Upper lobe of left lung (tissue), 6 donors: ENCODE measurements at regions not wholly inside any gene's neighbourhood (a gene's known extent, or its start where the extent isn't known, plus 50 kb on each side); places are given as distances from the start of the nearest gene placed in this dataset.

Experiments
- ATAC-seq, 2 donors: fragments of 200-7000 bp; cut with Tn5 transposase; one replicate each; pipeline ENCODE4 v1.9.1; 2022; ENCODE audit warnings: mild to moderate bottlenecking in 2 of 2, moderate library complexity in 2 of 2; ENCODE audit not compliant: low FRiP score in 2 of 2
- DNase-seq, 2 donors: peaks; one replicate each; pipeline ENCODE4 v3.0.0-alpha.2; 2019 to 2020
- H3K27ac ChIP-seq, 4 donors: fragments of 200-600 bp; sonication (generic); one replicate each; pipeline ENCODE4 v1.5.1; 2016 to 2019
- H3K27me3 ChIP-seq, 4 donors: fragments of 200-600 bp; sonication (generic); one replicate each; pipeline ENCODE4 v1.5.1; 2017 to 2019
- H3K36me3 ChIP-seq, 4 donors: fragments of 200-600 bp; sonication (generic); one replicate each; pipeline ENCODE4 v1.5.1; 2016 to 2019
- H3K4me1 ChIP-seq, 4 donors: fragments of 200-600 bp; sonication (generic); one replicate each; pipeline ENCODE4 v1.5.1; 2018 to 2019
- H3K4me3 ChIP-seq, 4 donors: fragments of 200-600 bp; sonication (generic); one replicate each; pipeline ENCODE4 v1.5.1; 2017 to 2019; ENCODE audit warnings: mild to moderate bottlenecking in 2 of 4, moderate library complexity in 1 of 4
- H3K9me3 ChIP-seq, 4 donors: fragments of 200-600 bp; sonication (generic); one replicate each; pipeline ENCODE4 v1.5.1; 2018 to 2019
- CTCF ChIP-seq, 6 experiments: fragments of 450-650 bp in 4 of 6; fragments of 200-600 bp in 2 of 6; sonication (generic) in 2 of 6; IDR thresholded peaks; one replicate each; pipeline ENCODE4 v1.5.1; 2016 to 2019; ENCODE audit warnings: antibody characterized with exemption in 6 of 6
- EP300 ChIP-seq, 4 donors: sonication (generic); formaldehyde crosslinking; IDR thresholded peaks; one replicate each; pipeline ENCODE4 v1.5.1; 2017; ENCODE audit warnings: antibody characterized with exemption in 4 of 4, control low read depth in 2 of 4
- POLR2A ChIP-seq, 4 donors: fragments of 450-650 bp; IDR thresholded peaks; one replicate each; pipeline ENCODE4 v1.5.1; 2016 to 2017; ENCODE audit warnings: antibody characterized with exemption in 4 of 4, mild to moderate bottlenecking in 2 of 4
- POLR2AphosphoS5 ChIP-seq, 2 donors: sonication (generic); formaldehyde crosslinking; IDR thresholded peaks; one replicate each; pipeline ENCODE4 v1.5.1; 2017; ENCODE audit warnings: antibody characterized with exemption in 2 of 2
- WGBS, 2 donors: methylation state at CpG; one replicate each; pipeline ENCODE4 v1.1.5; 2017 to 2018; 5-methylcytosine and 5-hydroxymethylcytosine counted together
- donor health status: DM: no; HTN: no; CAD: no; lungs with moderate emphysema.
- donor health status: DM: no; HTN: yes; CAD: no; lungs with severe emphysema.

GRCh38 chr12:19010726-19011125, 118.8 kb upstream of the PLEKHA5 start:
- ATAC-seq (no peak), DNase-seq (peak in 1 of 2 donors; percentile 13)
- Histone ChIP-seq H3K4me1 (no peaks in the 10 kb centered on the region), H3K27ac (no peak overlapping the region), H3K4me3 (no peak overlapping the region), H3K36me3 (no peaks in the 10 kb centered on the region), H3K27me3 (no peaks in the 10 kb centered on the region), H3K9me3 (no peaks in the 10 kb centered on the region)
- TF ChIP-seq POLR2A (IDR thresholded peaks at IDR 0.05) (no peak), EP300 (IDR thresholded peaks at IDR 0.05) (no peak), POLR2AphosphoS5 (IDR thresholded peaks at IDR 0.05) (no peak), CTCF (IDR thresholded peaks at IDR 0.05) (no peak)
- 94 to 95% methylated on average over 10 of the region's 10 CpGs for WGBS, 2 donors

- DNase-seq, result no peak
- no peak for TF ChIP-seq CTCF (IDR thresholded peaks at IDR 0.05)
- TF ChIP-seq EP300 (IDR thresholded peaks at IDR 0.05), result no peak
- no peak for TF ChIP-seq POLR2A (IDR thresholded peaks at IDR 0.05)
- TF ChIP-seq POLR2AphosphoS5 (IDR thresholded peaks at IDR 0.05), result no peak
- H3K27ac ChIP-seq, result no peak overlapping the region
- H3K4me1 ChIP-seq, result no peaks in the 10 kb centered on the region
- no peaks in the 10 kb centered on the region for H3K27me3 ChIP-seq
- H3K4me3 ChIP-seq, result no peak overlapping the region
- no peaks in the 10 kb centered on the region for H3K9me3 ChIP-seq
- no peaks in the 10 kb centered on the region for H3K36me3 ChIP-seq
- ATAC-seq, result no peak
- WGBS, 2 donors, result 82 to 85% methylated on average over 3 of the region's 3 CpGs
These were observed 116.6 kb upstream of the PLEKHA5 start for GRCh38 chr12:19012965-19013364.

GRCh38 chr12:19014240-19014639, 115.3 kb upstream of the PLEKHA5 start:
- DNase-seq, result no peak
- Histone ChIP-seq H3K4me3 (no peak overlapping the region), H3K27me3 (no peaks in the 10 kb centered on the region), H3K9me3 (no peaks in the 10 kb centered on the region), H3K36me3 (no peaks in the 10 kb centered on the region), H3K27ac (no peak overlapping the region), H3K4me1 (no peaks in the 10 kb centered on the region)
- WGBS, 2 donors, result 33 to 51% methylated on average over 2 of the region's 2 CpGs
- no peak for ATAC-seq
- TF ChIP-seq POLR2AphosphoS5 (IDR thresholded peaks at IDR 0.05), result no peak
- TF ChIP-seq POLR2A (IDR thresholded peaks at IDR 0.05), result no peak
- TF ChIP-seq EP300 (IDR thresholded peaks at IDR 0.05), result no peak
- TF ChIP-seq CTCF (IDR thresholded peaks at IDR 0.05), result no peak

GRCh38 chr12:19015285-19015684, 114.2 kb upstream of the PLEKHA5 start:
- 64 to 65% methylated on average over 5 of the region's 5 CpGs for WGBS, 2 donors
- ATAC-seq, result no peak
- DNase-seq, result no peak

More at GRCh38 chr12:19015285-19015684, 114.2 kb upstream of the PLEKHA5 start:
- no peaks in the 10 kb centered on the region for H3K36me3 ChIP-seq
- H3K9me3 ChIP-seq, result no peaks in the 10 kb centered on the region
- H3K27me3 ChIP-seq, result no peaks in the 10 kb centered on the region
- no peaks in the 10 kb centered on the region for H3K4me1 ChIP-seq
- H3K27ac ChIP-seq, result no peak overlapping the region
- TF ChIP-seq POLR2A (IDR thresholded peaks at IDR 0.05) (no peak), CTCF (IDR thresholded peaks at IDR 0.05) (no peak), EP300 (IDR thresholded peaks at IDR 0.05) (no peak)
- H3K4me3 ChIP-seq, result no peak overlapping the region
